Fibroblast of skin of left quadriceps (primary cell): ENCODE measurements at regions not wholly inside any gene's neighbourhood (a gene's known extent, or its start where the extent isn't known, plus 50 kb on each side); places are given as distances from the start of the nearest gene placed in this dataset.

Experiments used
- DNase-seq, 2 experiments: peaks; one replicate each; pipeline ENCODE4 v3.0.0-alpha.2; 2013; ENCODE audit warnings: low read depth in 2 of 2

GRCh38 chr2:16296331-16297250 lies 356.2 kb downstream of the MYCN start:
- DNase-seq, result no peak

GRCh38 chr2:16296038-16296290 lies 355.6 kb downstream of the MYCN start:
- no peak for DNase-seq

- no peak for DNase-seq
Measured at GRCh38 chr2:16294791-16295190, 354.4 kb downstream of the MYCN start.

GRCh38 chr2:16293871-16294270 lies 353.5 kb downstream of the MYCN start:
- no peak for DNase-seq

GRCh38 chr2:16293398-16293797 lies 353.0 kb downstream of the MYCN start:
- no peak for DNase-seq

GRCh38 chr2:16291731-16292550 lies 351.6 kb downstream of the MYCN start:
- no peak for DNase-seq

GRCh38 chr2:16291226-16291625 lies 350.9 kb downstream of the MYCN start:
- DNase-seq, result no peak

- no peak for DNase-seq
Measured at GRCh38 chr2:16290311-16291020, 350.1 kb downstream of the MYCN start.

- no peak for DNase-seq
Measured at GRCh38 chr2:16288371-16289112, 348.2 kb downstream of the MYCN start.

- no peak for DNase-seq
Measured at GRCh38 chr2:16287831-16288230, 347.5 kb downstream of the MYCN start.

GRCh38 chr2:16287281-16287680 lies 346.9 kb downstream of the MYCN start:
- DNase-seq, result no peak

- DNase-seq, result no peak
Measured at GRCh38 chr2:16285813-16286510, 345.6 kb downstream of the MYCN start.

GRCh38 chr2:16284941-16285625 lies 344.7 kb downstream of the MYCN start:
- DNase-seq, result no peak

GRCh38 chr2:16283071-16283850 lies 342.9 kb downstream of the MYCN start:
- no peak for DNase-seq

- DNase-seq, result no peak
Measured at GRCh38 chr2:16282511-16282910, 342.2 kb downstream of the MYCN start.

GRCh38 chr2:16281451-16282335 lies 341.3 kb downstream of the MYCN start:
- peak in 1 of 2 experiments; percentile 1 for DNase-seq

- DNase-seq, result no peak
Measured at GRCh38 chr2:16280081-16280480, 339.7 kb downstream of the MYCN start.

GRCh38 chr2:16279641-16280040 lies 339.3 kb downstream of the MYCN start:
- no peak for DNase-seq

GRCh38 chr2:16279201-16279570 lies 338.8 kb downstream of the MYCN start:
- DNase-seq, result no peak
